IPS-18a (cell line): ENCODE measurements at regions not wholly inside any gene's neighbourhood (a gene's known extent, or its start where the extent isn't known, plus 50 kb on each side); places are given as distances from the start of the nearest gene placed in this dataset.

Source experiments
- H3K27ac ChIP-seq: one replicate; pipeline ENCODE4 v1.5.1; 2013; ENCODE audit warnings: low read length
- H3K27me3 ChIP-seq: one replicate; pipeline ENCODE4 v1.6.1; 2013; ENCODE audit warnings: mild to moderate bottlenecking, low read length; ENCODE audit not compliant: control insufficient read depth, insufficient read depth
- H3K36me3 ChIP-seq: one replicate; pipeline ENCODE4 v1.6.1; 2013; ENCODE audit warnings: low read depth, low read length; ENCODE audit not compliant: control insufficient read depth
- H3K4me1 ChIP-seq: one replicate; pipeline ENCODE4 v1.6.1; 2013; ENCODE audit warnings: low read depth, low read length; ENCODE audit not compliant: control insufficient read depth
- H3K4me3 ChIP-seq: one replicate; pipeline ENCODE4 v1.5.1; 2013; ENCODE audit warnings: low read length
- H3K9ac ChIP-seq: one replicate; pipeline ENCODE4 v1.6.1; 2013; ENCODE audit warnings: mild to moderate bottlenecking, low read length, moderate library complexity
- H3K9me3 ChIP-seq: one replicate; pipeline ENCODE4 v1.6.1; 2013; ENCODE audit warnings: low read depth, low read length; ENCODE audit not compliant: control insufficient read depth

GRCh38 chr12:124466216-124467128 is 100.9 kb downstream of the NCOR2 start:
- no peak overlapping the region for H3K9ac ChIP-seq
- no peak overlapping the region for H3K27ac ChIP-seq
- no peak overlapping the region for H3K4me3 ChIP-seq
- peaks cover 17% of the 10 kb centered on the region for H3K36me3 ChIP-seq
- H3K27me3 ChIP-seq: no peaks in the 10 kb centered on the region
- no peaks in the 10 kb centered on the region for H3K9me3 ChIP-seq
- H3K4me1 ChIP-seq: no peaks in the 10 kb centered on the region

- no peak overlapping the region for H3K27ac ChIP-seq
These were observed 101.9 kb downstream of the NCOR2 start for GRCh38 chr12:124465473-124465872.

GRCh38 chr12:124464830-124465229 is 102.6 kb downstream of the NCOR2 start:
- H3K4me1 ChIP-seq: no peaks in the 10 kb centered on the region
- no peak overlapping the region for H3K9ac ChIP-seq
- peaks cover 10% of the 10 kb centered on the region for H3K36me3 ChIP-seq
- H3K4me3 ChIP-seq: no peak overlapping the region
- no peaks in the 10 kb centered on the region for H3K9me3 ChIP-seq
- no peaks in the 10 kb centered on the region for H3K27me3 ChIP-seq
- H3K27ac ChIP-seq: no peak overlapping the region

More at GRCh38 chr12:124465473-124465872, 101.9 kb downstream of the NCOR2 start:
- H3K27me3 ChIP-seq: no peaks in the 10 kb centered on the region
- H3K9me3 ChIP-seq: no peaks in the 10 kb centered on the region
- no peak overlapping the region for H3K9ac ChIP-seq
- H3K36me3 ChIP-seq: peaks cover 13% of the 10 kb centered on the region
- H3K4me3 ChIP-seq: no peak overlapping the region
- no peaks in the 10 kb centered on the region for H3K4me1 ChIP-seq

- no peak overlapping the region for H3K9ac ChIP-seq
- peaks cover 14% of the 10 kb centered on the region for H3K36me3 ChIP-seq
- no peak overlapping the region for H3K4me3 ChIP-seq
- no peak overlapping the region for H3K27ac ChIP-seq
- H3K4me1 ChIP-seq: no peaks in the 10 kb centered on the region
- no peaks in the 10 kb centered on the region for H3K9me3 ChIP-seq
- H3K27me3 ChIP-seq: no peaks in the 10 kb centered on the region
These were observed 103.3 kb downstream of the NCOR2 start for GRCh38 chr12:124464062-124464461.

GRCh38 chr12:124463341-124463921 is 104.0 kb downstream of the NCOR2 start:
- no peak overlapping the region for H3K9ac ChIP-seq
- H3K4me1 ChIP-seq: no peaks in the 10 kb centered on the region
- no peaks in the 10 kb centered on the region for H3K27me3 ChIP-seq
- peaks cover 14% of the 10 kb centered on the region for H3K36me3 ChIP-seq
- H3K27ac ChIP-seq: no peak overlapping the region
- H3K4me3 ChIP-seq: no peak overlapping the region
- no peaks in the 10 kb centered on the region for H3K9me3 ChIP-seq

- Histone ChIP-seq H3K27me3 (no peaks in the 10 kb centered on the region), H3K4me1 (no peaks in the 10 kb centered on the region), H3K9me3 (no peaks in the 10 kb centered on the region), H3K36me3 (peaks cover 14% of the 10 kb centered on the region), H3K9ac (no peak overlapping the region), H3K4me3 (no peak overlapping the region), H3K27ac (no peak overlapping the region)
These were observed 104.7 kb downstream of the NCOR2 start for GRCh38 chr12:124462750-124463149.

- Histone ChIP-seq H3K9ac (no peak overlapping the region), H3K4me1 (no peaks in the 10 kb centered on the region), H3K27me3 (no peaks in the 10 kb centered on the region), H3K27ac (no peak overlapping the region), H3K36me3 (peaks cover 14% of the 10 kb centered on the region), H3K9me3 (no peaks in the 10 kb centered on the region), H3K4me3 (no peak overlapping the region)
These were observed 105.4 kb downstream of the NCOR2 start for GRCh38 chr12:124461851-124462623.

GRCh38 chr12:124461241-124461673 is 106.2 kb downstream of the NCOR2 start:
- Histone ChIP-seq H3K4me1 (no peaks in the 10 kb centered on the region), H3K9ac (no peak overlapping the region), H3K27me3 (no peaks in the 10 kb centered on the region), H3K36me3 (peaks cover 14% of the 10 kb centered on the region), H3K9me3 (no peaks in the 10 kb centered on the region), H3K4me3 (no peak overlapping the region), H3K27ac (no peak overlapping the region)

GRCh38 chr12:124460771-124461170 is 106.6 kb downstream of the NCOR2 start:
- Histone ChIP-seq H3K4me3 (no peak overlapping the region), H3K27me3 (no peaks in the 10 kb centered on the region), H3K27ac (no peak overlapping the region), H3K4me1 (no peaks in the 10 kb centered on the region), H3K36me3 (peaks cover 13% of the 10 kb centered on the region), H3K9ac (no peak overlapping the region), H3K9me3 (no peaks in the 10 kb centered on the region)

GRCh38 chr12:124459852-124460645 is 107.4 kb downstream of the NCOR2 start:
- no peak overlapping the region for H3K27ac ChIP-seq
- H3K36me3 ChIP-seq: peaks cover 8% of the 10 kb centered on the region
- no peak overlapping the region for H3K9ac ChIP-seq
- no peak overlapping the region for H3K4me3 ChIP-seq
- H3K4me1 ChIP-seq: no peaks in the 10 kb centered on the region
- no peaks in the 10 kb centered on the region for H3K9me3 ChIP-seq
- no peaks in the 10 kb centered on the region for H3K27me3 ChIP-seq
